ENCODE measurements at regions not wholly inside any gene's neighbourhood (a gene's known extent, or its start where the extent isn't known, plus 50 kb on each side); places are given as distances from the start of the nearest gene placed in this dataset.

DNA sequence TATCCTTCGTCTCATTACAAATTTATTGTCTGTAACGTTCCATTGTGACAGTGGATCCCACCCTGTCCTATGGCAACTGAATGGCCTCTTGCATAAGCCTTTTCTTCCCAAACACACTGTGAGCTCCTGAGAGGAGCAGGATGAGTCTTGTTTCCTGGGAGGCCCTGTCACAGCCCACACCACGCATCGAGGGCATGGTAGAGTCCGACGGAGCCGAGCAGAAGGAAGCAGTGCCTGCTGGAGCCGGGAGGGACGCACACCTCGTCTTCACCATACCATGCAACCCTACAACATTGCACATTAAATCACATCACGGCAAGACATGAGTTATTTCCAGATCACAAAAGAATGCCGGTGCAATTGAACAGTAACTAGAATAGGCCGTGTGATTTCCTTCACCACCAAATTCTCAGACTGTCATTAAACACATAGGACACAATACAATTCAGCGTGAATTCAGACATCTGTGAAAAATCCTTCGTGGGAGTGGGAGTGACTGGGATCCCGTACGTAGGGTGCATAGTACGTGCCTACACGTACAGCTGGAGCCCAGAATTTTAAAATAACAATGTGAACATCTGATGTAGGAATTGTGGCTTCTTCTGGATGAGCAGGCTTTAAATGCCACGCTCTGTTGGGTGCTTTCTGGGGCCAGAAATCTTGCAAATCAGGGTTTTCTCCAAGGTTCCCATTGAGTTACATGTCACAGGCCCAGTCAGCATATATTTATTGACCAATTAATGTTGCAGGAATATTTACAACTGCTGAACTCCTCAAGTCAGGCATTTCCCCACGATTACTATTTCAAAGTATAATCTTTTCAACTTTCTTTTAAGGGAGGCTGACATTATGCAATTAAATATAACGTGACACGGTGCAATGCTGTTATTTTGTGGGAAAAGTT lies 201.8 kb downstream of the TTLL2 start:
- TF ChIP-seq, protein P1, sequence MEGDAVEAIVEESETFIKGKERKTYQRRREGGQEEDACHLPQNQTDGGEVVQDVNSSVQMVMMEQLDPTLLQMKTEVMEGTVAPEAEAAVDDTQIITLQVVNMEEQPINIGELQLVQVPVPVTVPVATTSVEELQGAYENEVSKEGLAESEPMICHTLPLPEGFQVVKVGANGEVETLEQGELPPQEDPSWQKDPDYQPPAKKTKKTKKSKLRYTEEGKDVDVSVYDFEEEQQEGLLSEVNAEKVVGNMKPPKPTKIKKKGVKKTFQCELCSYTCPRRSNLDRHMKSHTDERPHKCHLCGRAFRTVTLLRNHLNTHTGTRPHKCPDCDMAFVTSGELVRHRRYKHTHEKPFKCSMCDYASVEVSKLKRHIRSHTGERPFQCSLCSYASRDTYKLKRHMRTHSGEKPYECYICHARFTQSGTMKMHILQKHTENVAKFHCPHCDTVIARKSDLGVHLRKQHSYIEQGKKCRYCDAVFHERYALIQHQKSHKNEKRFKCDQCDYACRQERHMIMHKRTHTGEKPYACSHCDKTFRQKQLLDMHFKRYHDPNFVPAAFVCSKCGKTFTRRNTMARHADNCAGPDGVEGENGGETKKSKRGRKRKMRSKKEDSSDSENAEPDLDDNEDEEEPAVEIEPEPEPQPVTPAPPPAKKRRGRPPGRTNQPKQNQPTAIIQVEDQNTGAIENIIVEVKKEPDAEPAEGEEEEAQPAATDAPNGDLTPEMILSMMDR (IDR thresholded peaks at IDR 0.05), result no peak
- TF ChIP-seq POLR2A (IDR thresholded peaks at IDR 0.05), result no peak

Measured in right lobe of liver (tissue), 4 donors.